ENCODE measurements at regions not wholly inside any gene's neighbourhood (a gene's known extent, or its start where the extent isn't known, plus 50 kb on each side); places are given as distances from the start of the nearest gene placed in this dataset.
"Not testable (repeated sequence)": the region's sequence is repeated elsewhere in the genome, so short reads cannot be mapped to it uniquely, and the experiment has no call there.

GRCh38 chr17:73855720-73856333 lies 211.6 kb upstream of the SDK2 start:
- no peak for DNase-seq

- no peak for DNase-seq
These were observed 212.3 kb upstream of the SDK2 start for GRCh38 chr17:73856556-73856955.

- not testable (repeated sequence) for DNase-seq
These were observed 215.3 kb upstream of the SDK2 start for GRCh38 chr17:73859439-73860008.

GRCh38 chr17:73861543-73861942 lies 217.3 kb upstream of the SDK2 start:
- no peak for DNase-seq

- no peak for DNase-seq
These were observed 219.7 kb upstream of the SDK2 start for GRCh38 chr17:73863761-73864535.

- DNase-seq, result no peak
These were observed 221.6 kb upstream of the SDK2 start for GRCh38 chr17:73865831-73866230.

- DNase-seq, result no peak
These were observed 222.8 kb upstream of the SDK2 start for GRCh38 chr17:73867056-73867455.

- DNase-seq, result no peak
These were observed 225.8 kb upstream of the SDK2 start for GRCh38 chr17:73870068-73870467.

GRCh38 chr17:73870473-73870872 lies 226.2 kb upstream of the SDK2 start:
- no peak for DNase-seq

- no peak for DNase-seq
These were observed 228.6 kb upstream of the SDK2 start for GRCh38 chr17:73872816-73873215.

GRCh38 chr17:73874008-73874720 lies 229.9 kb upstream of the SDK2 start:
- DNase-seq, result peak; percentile 79 to 86 (median 80)

GRCh38 chr17:73875346-73875745 lies 231.1 kb upstream of the SDK2 start:
- peak; percentile 66 to 73 (median 72) for DNase-seq

- no peak for DNase-seq
These were observed 233.7 kb upstream of the SDK2 start for GRCh38 chr17:73877962-73878361.

- DNase-seq, result no peak
These were observed 234.7 kb upstream of the SDK2 start for GRCh38 chr17:73878923-73879322.

GRCh38 chr17:73879987-73880386 lies 235.7 kb upstream of the SDK2 start:
- no peak for DNase-seq

- no peak for DNase-seq
These were observed 238.3 kb upstream of the SDK2 start for GRCh38 chr17:73882590-73882989.

GRCh38 chr17:73883175-73883574 lies 238.9 kb upstream of the SDK2 start:
- no peak for DNase-seq

GRCh38 chr17:73887739-73888138 lies 243.5 kb upstream of the SDK2 start:
- no peak for DNase-seq

GRCh38 chr17:73888862-73889261 lies 244.6 kb upstream of the SDK2 start:
- DNase-seq, result no peak

- DNase-seq, result no peak
These were observed 245.2 kb upstream of the SDK2 start for GRCh38 chr17:73889439-73889838.

- DNase-seq, result no peak
These were observed 246.7 kb upstream of the SDK2 start for GRCh38 chr17:73890831-73891405.

- DNase-seq, result no peak
These were observed 250.9 kb upstream of the SDK2 start for GRCh38 chr17:73895157-73895556.

- no peak for DNase-seq
These were observed 252.7 kb upstream of the SDK2 start for GRCh38 chr17:73896966-73897365.

All from suppressor macrophage treated with lipopolysaccharide for 1 hour (primary cell).